PFSK-1 (cell line): ENCODE measurements at regions not wholly inside any gene's neighbourhood (a gene's known extent, or its start where the extent isn't known, plus 50 kb on each side); places are given as distances from the start of the nearest gene placed in this dataset.

Source experiments
- FOXP2 ChIP-seq: optimal IDR thresholded peaks from 2 replicates; pipeline ENCODE3; 2011; ENCODE audit warnings: borderline replicate concordance, control low read depth, inconsistent platforms; ENCODE audit not compliant: insufficient read depth; ENCODE audit errors: extremely low read length, extremely low read depth
- POLR2AphosphoS5 ChIP-seq: IDR thresholded peaks from 2 replicates; pipeline ENCODE4 v1.6.1; 2012; ENCODE audit warnings: low read depth, mild to moderate bottlenecking, control low read depth, low read length, moderate library complexity
- SIN3A ChIP-seq: IDR thresholded peaks from 2 replicates; pipeline ENCODE4 v1.6.1; 2012; ENCODE audit warnings: mild to moderate bottlenecking, low read length, moderate library complexity, borderline replicate concordance; ENCODE audit not compliant: insufficient read depth
- TAF1 ChIP-seq: IDR thresholded peaks from 2 replicates; pipeline ENCODE4 v1.6.1; 2012; ENCODE audit warnings: low read length, control low read depth, borderline replicate concordance; ENCODE audit not compliant: insufficient read depth
- TF ChIP-seq, protein P1 (sequence below), 2 experiments: IDR thresholded peaks; 2 replicates each; pipeline versions ENCODE4 v1.6.1 to v1.8.0; 2011 to 2012; ENCODE audit warnings: low read depth in 2 of 2, low read length in 2 of 2, control low read depth in 1 of 2, inconsistent platforms in 1 of 2, mild to moderate bottlenecking in 1 of 2, moderate library complexity in 1 of 2; ENCODE audit not compliant: insufficient read depth in 1 of 2

DNA sequence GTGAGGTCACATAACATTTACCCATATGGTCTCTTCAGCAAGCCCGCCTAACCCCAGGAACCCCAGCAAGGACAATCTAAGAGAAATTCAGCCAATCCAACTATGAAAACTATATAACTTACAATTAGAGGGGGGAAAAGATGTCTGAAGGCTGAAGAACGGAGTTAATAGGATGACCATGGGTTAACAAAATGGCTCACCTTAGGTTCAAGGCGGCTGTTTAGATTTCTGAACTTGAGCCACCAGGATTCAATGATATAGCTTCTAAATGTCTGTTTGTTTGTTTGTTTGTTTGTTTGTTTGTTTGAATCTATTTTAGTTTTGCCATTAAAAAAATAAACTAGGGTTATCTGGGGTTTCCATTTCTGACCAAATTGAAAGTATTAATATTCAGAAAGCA, 109.8 kb upstream of the ZC3H12C start:
- no peak for TF ChIP-seq TAF1
- no peak for TF ChIP-seq POLR2AphosphoS5
- TF ChIP-seq FOXP2: no peak
- TF ChIP-seq SIN3A: no peak
- TF ChIP-seq, protein P1, sequence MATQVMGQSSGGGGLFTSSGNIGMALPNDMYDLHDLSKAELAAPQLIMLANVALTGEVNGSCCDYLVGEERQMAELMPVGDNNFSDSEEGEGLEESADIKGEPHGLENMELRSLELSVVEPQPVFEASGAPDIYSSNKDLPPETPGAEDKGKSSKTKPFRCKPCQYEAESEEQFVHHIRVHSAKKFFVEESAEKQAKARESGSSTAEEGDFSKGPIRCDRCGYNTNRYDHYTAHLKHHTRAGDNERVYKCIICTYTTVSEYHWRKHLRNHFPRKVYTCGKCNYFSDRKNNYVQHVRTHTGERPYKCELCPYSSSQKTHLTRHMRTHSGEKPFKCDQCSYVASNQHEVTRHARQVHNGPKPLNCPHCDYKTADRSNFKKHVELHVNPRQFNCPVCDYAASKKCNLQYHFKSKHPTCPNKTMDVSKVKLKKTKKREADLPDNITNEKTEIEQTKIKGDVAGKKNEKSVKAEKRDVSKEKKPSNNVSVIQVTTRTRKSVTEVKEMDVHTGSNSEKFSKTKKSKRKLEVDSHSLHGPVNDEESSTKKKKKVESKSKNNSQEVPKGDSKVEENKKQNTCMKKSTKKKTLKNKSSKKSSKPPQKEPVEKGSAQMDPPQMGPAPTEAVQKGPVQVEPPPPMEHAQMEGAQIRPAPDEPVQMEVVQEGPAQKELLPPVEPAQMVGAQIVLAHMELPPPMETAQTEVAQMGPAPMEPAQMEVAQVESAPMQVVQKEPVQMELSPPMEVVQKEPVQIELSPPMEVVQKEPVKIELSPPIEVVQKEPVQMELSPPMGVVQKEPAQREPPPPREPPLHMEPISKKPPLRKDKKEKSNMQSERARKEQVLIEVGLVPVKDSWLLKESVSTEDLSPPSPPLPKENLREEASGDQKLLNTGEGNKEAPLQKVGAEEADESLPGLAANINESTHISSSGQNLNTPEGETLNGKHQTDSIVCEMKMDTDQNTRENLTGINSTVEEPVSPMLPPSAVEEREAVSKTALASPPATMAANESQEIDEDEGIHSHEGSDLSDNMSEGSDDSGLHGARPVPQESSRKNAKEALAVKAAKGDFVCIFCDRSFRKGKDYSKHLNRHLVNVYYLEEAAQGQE (IDR thresholded peaks at IDR 0.05; ENCODE audit: insufficient read depth in 1 of 2, low read depth in 2 of 2, low read length in 2 of 2): no peak

DNA sequence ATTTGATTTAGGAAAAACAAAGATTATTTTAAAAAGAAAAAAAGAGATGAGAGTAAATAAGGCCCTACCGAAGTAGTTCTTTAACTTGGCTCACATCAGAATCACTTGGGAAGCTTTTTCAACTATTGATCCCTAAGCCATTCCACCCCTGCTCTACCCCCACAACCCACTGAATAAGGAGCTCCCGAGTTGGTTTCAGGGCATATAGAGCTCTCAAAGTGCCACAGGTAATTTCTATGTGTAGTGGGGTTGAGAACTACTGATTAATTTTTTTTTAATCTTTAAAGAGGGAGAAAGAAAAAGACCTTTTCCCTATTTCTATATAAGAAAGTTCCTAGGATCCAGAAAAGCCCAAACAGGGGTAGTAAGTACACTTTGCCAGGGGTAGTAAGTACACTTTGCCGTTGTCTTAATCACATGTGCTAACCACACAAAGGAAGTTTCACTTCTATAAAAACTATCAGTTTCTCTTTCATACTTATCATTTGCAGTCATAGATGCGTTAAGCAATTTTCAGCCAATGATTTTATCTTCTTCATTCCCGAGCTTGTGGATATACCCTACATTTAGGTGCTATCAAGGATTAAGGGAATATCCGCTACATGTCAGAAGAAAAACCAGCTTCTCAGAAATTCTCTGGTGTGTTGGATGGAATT, 108.4 kb upstream of the ZC3H12C start:
- TF ChIP-seq, protein P1 (IDR thresholded peaks at IDR 0.05; ENCODE audit: insufficient read depth in 1 of 2, low read depth in 2 of 2, low read length in 2 of 2): no peak
- TF ChIP-seq SIN3A: no peak
- no peak for TF ChIP-seq FOXP2
- no peak for TF ChIP-seq POLR2AphosphoS5
- no peak for TF ChIP-seq TAF1

DNA sequence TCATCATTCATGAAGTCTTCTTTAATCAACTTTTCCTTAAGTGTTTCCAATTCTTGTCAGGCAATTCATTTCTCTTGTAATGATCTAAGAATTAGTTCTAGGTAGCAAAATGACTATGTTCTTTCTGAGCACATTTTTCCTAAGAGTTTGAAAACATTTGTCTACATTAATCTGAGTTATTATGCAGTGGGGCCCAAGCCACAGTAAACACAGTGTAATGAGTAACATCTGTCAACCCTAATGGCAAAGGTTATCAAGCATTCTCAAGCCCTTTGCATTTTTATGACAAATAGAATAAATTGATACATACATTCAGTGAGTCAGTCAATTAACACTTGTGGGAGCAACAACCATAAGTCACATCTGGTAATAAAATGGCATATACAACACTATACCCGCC, 106.7 kb upstream of the ZC3H12C start:
- TF ChIP-seq, protein P1 (IDR thresholded peaks at IDR 0.05; ENCODE audit: insufficient read depth in 1 of 2, low read depth in 2 of 2, low read length in 2 of 2): no peak
- TF ChIP-seq TAF1 (no peak), POLR2AphosphoS5 (no peak), FOXP2 (no peak), SIN3A (no peak)

DNA sequence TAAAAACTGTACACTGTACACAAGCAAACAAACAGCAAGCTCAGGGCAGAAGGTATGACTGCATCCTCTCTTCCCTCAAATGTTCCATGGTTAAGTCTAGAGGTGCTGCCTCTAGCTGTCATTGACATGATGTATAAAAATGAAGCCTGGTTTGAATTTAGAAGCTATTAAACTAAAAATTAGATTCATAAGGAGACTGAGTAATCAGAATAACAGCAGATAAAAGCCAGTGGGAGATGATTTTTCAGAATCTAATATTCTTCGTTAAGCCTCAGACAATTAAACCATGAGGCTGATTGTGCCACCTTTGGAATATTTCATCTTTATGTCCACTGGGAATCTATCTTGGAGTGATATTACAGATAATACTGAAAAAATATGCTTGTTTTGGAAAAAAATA, 101.4 kb upstream of the ZC3H12C start:
- TF ChIP-seq POLR2AphosphoS5 (no peak), SIN3A (no peak), FOXP2 (no peak)
- TF ChIP-seq, protein P1 (IDR thresholded peaks at IDR 0.05; ENCODE audit: insufficient read depth in 1 of 2, low read depth in 2 of 2, low read length in 2 of 2): no peak

DNA sequence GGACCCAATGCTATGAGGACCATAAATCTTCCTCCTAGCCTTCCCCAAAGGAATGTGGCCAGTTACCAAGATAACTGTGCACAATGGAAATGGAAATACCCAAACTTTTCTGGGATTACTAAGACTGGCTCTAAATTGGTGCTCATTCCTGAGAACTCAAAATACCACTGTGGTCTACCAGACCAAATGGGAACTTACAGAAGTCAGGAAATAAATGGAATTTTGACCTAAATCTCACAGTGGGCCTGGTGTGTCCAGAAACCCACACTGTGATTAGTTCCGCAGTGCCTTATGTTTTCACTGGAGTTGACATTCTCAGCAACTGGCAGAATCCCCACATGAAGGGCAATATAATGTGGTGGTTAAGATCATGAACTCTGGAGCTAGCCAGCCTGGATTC, 99.4 kb upstream of the ZC3H12C start:
- TF ChIP-seq, protein P1 (IDR thresholded peaks at IDR 0.05; ENCODE audit: insufficient read depth in 1 of 2, low read depth in 2 of 2, low read length in 2 of 2): no peak
- TF ChIP-seq SIN3A (no peak), POLR2AphosphoS5 (no peak), TAF1 (no peak), FOXP2 (no peak)
